ENCODE measurements at regions not wholly inside any gene's neighbourhood (a gene's known extent, or its start where the extent isn't known, plus 50 kb on each side); places are given as distances from the start of the nearest gene placed in this dataset.
"Not testable (repeated sequence)": the region's sequence is repeated elsewhere in the genome, so short reads cannot be mapped to it uniquely, and the experiment has no call there.

GRCh38 chr3:173214576-173214975 is 73.5 kb upstream of the SPATA16 start:
- TF ChIP-seq, protein P1, sequence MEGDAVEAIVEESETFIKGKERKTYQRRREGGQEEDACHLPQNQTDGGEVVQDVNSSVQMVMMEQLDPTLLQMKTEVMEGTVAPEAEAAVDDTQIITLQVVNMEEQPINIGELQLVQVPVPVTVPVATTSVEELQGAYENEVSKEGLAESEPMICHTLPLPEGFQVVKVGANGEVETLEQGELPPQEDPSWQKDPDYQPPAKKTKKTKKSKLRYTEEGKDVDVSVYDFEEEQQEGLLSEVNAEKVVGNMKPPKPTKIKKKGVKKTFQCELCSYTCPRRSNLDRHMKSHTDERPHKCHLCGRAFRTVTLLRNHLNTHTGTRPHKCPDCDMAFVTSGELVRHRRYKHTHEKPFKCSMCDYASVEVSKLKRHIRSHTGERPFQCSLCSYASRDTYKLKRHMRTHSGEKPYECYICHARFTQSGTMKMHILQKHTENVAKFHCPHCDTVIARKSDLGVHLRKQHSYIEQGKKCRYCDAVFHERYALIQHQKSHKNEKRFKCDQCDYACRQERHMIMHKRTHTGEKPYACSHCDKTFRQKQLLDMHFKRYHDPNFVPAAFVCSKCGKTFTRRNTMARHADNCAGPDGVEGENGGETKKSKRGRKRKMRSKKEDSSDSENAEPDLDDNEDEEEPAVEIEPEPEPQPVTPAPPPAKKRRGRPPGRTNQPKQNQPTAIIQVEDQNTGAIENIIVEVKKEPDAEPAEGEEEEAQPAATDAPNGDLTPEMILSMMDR (IDR thresholded peaks at IDR 0.05) = no peak
- no peak overlapping the region for H3K27ac Mint-ChIP-seq
- no peaks in the 10 kb centered on the region for H3K4me1 Mint-ChIP-seq
- H3K4me3 Mint-ChIP-seq = no peak overlapping the region
- H3K9me3 Mint-ChIP-seq = peaks cover 1% of the 10 kb centered on the region
- ChIA-PET POLR2A (no interaction called here), CTCF (no interaction called here)
- no peaks in the 10 kb centered on the region for H3K36me3 Mint-ChIP-seq (ENCODE audit: low read depth)
- H3K27me3 Mint-ChIP-seq = no peaks in the 10 kb centered on the region
- intact Hi-C loops (cut with micrococcal nuclease) = no loop called here
- DNase-seq = no peak
- no peak for ATAC-seq (ENCODE audit: low read depth)

- ATAC-seq (ENCODE audit: low read depth) (no peak), DNase-seq (no peak)
- ChIA-PET CTCF (no interaction called here), POLR2A (no interaction called here)
- no peaks in the 10 kb centered on the region for H3K4me1 Mint-ChIP-seq
- peaks cover 8% of the 10 kb centered on the region for H3K9me3 Mint-ChIP-seq
- H3K4me3 Mint-ChIP-seq = no peak overlapping the region
- H3K36me3 Mint-ChIP-seq (ENCODE audit: low read depth) = no peaks in the 10 kb centered on the region
- H3K27me3 Mint-ChIP-seq = no peaks in the 10 kb centered on the region
- H3K27ac Mint-ChIP-seq = no peak overlapping the region
- intact Hi-C loops (cut with micrococcal nuclease) = no loop called here
- TF ChIP-seq, protein P1 (IDR thresholded peaks at IDR 0.05) = no peak
Measured at GRCh38 chr3:173199568-173199967, 58.5 kb upstream of the SPATA16 start.

GRCh38 chr3:173194868-173195267 is 53.8 kb upstream of the SPATA16 start:
- H3K4me1 Mint-ChIP-seq; CTCF ChIA-PET; H3K27me3 Mint-ChIP-seq; H3K36me3 Mint-ChIP-seq (ENCODE audit: low read depth); DNase-seq; intact Hi-C loops (cut with micrococcal nuclease); H3K9me3 Mint-ChIP-seq; H3K4me3 Mint-ChIP-seq; POLR2A ChIA-PET; H3K27ac Mint-ChIP-seq; ATAC-seq (ENCODE audit: low read depth): not testable (repeated sequence)

DNA sequence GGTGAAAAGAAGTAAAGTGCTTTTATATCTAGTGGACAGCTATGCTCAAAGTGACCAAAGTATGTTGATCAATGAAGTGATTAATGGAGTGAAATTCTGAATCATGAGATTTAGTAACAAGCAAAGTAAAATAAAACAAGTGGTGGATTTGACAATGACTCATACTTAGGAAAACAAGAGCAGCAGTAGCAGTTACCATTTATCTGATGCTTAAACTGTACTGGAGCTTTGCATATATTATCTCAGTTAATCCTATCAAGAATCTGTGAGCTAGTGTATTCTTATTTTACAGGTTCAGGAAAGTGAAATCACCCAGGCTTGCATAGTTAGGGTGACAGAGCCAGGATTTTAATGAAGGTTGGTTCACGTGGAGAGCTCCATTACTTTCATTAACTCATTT is 50.6 kb upstream of the SPATA16 start:
- Mint-ChIP-seq H3K36me3 (ENCODE audit: low read depth) (no peaks in the 10 kb centered on the region), H3K4me3 (no peak overlapping the region), H3K27ac (no peak overlapping the region), H3K27me3 (no peaks in the 10 kb centered on the region), H3K9me3 (peaks cover 8% of the 10 kb centered on the region), H3K4me1 (no peaks in the 10 kb centered on the region)
- DNase-seq (no peak), ATAC-seq (ENCODE audit: low read depth) (no peak)
- intact Hi-C loops (cut with micrococcal nuclease) = no loop called here
- ChIA-PET CTCF (no interaction called here), POLR2A (no interaction called here)
- TF ChIP-seq, protein P1 (IDR thresholded peaks at IDR 0.05) = no peak

All from activated B cell treated with CpG ODN at 0.5 μM for 24 hours (primary cell).